GF-D8 (cell line): ENCODE measurements at regions not wholly inside any gene's neighbourhood (a gene's known extent, or its start where the extent isn't known, plus 50 kb on each side); places are given as distances from the start of the nearest gene placed in this dataset.

ENCODE experiments used
- DNase-seq: peaks from one replicate; lab custom pipeline; 2025; lab: John Stamatoyannopoulos, UW

GRCh38 chr7:156069891-156070290, 257.6 kb upstream of the SHH start:
- no peak for DNase-seq

DNA sequence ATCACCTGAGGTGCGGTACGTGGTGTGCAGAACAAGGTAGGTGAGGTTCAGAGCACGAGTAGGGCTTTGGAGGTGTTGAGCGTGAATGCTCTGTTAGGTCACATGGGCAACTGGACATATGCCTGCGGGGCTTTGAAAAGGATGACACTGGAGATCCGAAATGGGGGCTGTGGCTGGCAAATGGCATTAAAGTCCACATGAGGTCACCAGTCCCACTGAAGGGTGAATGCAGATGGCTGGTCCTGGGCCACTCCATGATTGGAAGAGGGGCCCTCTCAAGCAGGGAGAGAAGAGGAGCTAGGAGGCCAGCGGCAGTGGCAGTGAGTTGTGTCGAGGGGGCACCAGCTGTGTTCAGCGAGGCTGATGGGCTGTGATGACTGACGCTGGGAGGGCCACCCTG, 254.9 kb upstream of the SHH start:
- no peak for DNase-seq

GRCh38 chr7:156065400-156065799, 253.1 kb upstream of the SHH start:
- DNase-seq = no peak

GRCh38 chr7:156064971-156065386, 252.7 kb upstream of the SHH start:
- no peak for DNase-seq

- DNase-seq = no peak
Observed at GRCh38 chr7:156063241-156063810, 251.1 kb upstream of the SHH start.

DNA sequence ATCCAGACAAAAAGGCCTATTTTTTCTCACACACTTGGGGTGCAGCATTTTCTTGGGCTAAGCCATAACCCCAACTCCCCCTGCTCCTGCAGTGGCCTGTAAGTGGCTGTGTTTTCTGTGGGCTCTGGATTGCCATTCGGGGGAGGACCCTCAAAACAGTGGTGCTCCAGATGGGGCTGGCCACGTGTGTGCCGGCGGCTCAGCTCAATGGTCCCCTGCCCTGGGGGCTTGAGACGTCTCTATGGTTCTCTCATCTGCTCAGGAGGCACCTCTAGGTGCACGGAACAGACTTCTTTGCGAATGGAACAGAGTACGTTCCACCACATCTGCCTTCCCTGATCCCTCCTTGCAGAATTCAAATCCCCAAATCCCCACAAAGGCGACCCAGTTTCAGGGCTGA, 250.0 kb upstream of the SHH start:
- DNase-seq = no peak

- no peak for DNase-seq
Observed at GRCh38 chr7:156061689-156062255, 249.5 kb upstream of the SHH start.

- no peak for DNase-seq
Observed at GRCh38 chr7:156060925-156061324, 248.7 kb upstream of the SHH start.

- DNase-seq = no peak
Observed at GRCh38 chr7:156059369-156059768, 247.1 kb upstream of the SHH start.

DNA sequence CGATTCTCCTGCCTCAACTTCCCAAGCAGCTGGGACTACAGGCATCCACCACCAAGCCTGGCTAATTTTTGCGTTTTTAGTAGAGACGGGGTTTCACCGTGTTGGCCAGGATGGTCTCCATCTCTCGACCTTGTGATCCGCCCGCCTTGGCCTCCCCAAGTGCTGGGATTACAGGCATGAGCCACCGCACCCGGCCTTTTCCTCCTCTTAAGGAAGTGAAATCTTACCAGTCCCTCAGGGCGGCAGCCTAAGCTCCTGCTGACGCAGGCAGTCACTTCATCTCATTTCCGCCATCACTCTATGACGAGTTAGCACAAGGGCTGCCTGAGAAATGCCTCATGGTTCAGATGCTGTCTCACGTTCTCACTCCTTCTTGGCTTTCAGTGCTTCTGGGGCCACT, 246.0 kb upstream of the SHH start:
- no peak for DNase-seq

GRCh38 chr7:156056534-156056933, 244.3 kb upstream of the SHH start:
- no peak for DNase-seq

DNA sequence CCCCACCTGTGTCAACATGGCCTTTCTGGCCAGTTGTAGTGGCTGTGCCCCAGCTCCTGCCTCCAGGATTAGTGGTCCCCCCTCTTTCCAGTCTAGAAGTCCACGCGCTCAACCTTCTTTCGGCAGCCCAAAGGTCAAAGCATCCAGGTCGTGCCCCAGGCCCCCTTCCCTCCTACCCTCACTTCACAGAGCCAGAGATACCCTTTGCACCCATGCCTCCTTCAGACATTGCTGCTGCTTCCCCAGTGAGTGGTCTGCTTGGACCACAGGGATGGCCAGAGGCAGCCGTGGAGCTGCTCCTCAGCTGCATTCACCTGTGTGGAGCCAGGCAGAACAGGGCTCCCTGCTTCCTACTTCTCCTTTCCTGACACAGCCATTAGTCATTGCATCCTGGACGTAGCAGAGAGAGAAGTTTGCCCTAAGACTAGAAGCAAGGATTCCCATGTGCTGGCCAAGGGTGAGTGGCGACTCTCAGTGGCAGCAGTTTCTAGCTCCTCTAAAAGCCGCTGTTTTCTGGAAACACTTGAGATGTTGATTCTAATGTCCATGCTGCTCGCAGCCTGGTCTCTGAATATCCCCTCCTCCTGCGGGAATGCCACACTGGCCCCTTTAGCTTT, 243.1 kb upstream of the SHH start:
- DNase-seq = no peak

DNA sequence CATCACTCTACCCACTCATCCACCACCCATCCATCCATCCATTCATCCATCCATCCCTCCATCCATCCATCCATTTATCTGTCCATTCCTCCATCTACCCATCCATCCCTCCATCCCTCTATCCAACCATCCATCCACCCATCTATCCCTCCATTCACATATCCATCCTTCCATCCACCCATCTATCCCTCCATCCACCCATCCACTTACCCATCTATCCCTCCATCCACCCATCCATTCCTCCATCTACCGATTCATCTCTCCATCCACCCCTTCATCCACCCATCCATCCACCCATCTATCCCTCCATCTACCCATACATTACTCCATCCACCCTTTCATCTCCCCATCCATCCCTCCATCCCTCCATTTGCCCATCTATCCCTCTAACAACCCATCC, 239.6 kb upstream of the SHH start:
- DNase-seq = no peak

DNA sequence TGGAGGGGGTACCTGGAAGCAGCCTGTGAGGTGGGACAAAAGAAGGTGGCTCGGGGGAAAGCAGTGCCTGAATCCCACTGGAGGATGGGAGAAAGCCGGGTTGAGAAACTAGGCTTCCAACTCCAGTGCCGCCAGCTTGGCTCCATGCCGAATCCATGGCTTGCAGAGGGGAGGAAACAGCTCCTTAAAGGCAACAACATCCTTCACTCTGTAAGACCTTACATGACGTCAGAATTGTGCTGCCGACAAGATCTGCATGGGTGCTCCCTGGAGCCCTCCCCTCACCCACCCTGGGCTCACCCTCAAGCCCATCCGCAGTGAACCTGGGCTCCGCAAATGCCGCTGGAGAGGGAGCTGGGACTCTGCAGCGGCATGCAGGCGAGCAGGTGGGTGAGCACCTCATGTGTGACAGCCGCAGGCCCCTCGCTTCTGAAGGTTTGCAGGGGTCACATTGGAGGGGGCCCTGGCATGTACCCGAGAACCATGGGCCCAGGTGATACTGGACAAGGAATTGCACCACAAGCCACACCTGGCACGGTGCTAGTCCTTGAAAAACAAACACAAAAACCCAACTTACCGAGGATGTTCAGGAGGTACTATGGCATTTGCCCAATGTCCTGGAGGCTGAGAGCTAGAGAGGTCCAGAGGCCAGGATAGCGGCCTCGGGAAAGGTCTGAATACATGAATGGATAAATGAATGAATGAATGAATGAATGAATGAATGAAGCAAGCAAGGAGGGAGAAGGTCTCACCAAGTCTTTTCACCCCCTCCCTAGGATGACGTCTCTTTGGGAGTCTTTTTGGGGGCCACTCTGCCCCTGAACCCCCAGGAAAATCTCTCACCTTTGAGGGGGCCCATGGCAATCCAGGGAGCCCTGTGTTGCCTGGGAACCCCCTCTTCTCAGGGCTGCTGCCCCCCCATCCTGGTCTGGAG, 238.6 kb upstream of the SHH start:
- no peak for DNase-seq

- no peak for DNase-seq
Observed at GRCh38 chr7:156049366-156049765, 237.1 kb upstream of the SHH start.

GRCh38 chr7:156046031-156046560, 233.8 kb upstream of the SHH start:
- no peak for DNase-seq

- DNase-seq = no peak
Observed at GRCh38 chr7:156043416-156044178, 231.3 kb upstream of the SHH start.

DNA sequence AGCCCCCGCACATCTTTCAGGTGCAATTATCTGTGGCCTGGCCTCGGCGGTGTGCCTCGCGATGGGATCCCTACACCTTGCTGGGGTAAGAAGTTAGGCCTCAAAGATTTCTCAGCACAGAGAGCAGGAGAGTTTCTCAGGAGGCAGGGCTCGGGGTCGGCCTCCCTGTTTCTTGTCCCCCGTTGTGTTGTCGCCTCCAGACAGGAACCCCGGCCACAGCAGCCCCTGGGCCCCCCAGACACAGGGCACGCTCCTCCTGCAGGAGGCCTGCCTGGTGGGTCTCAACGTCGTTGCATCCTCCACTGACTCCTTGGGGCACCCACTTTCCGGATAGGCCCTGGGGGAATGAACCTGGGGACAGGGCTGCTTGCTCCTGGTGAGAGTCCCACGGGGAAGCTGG, 229.1 kb upstream of the SHH start:
- DNase-seq = no peak

- no peak for DNase-seq
Observed at GRCh38 chr7:156039971-156040677, 227.9 kb upstream of the SHH start.

- no peak for DNase-seq
Observed at GRCh38 chr7:156039194-156039593, 226.9 kb upstream of the SHH start.

GRCh38 chr7:156038345-156038744, 226.1 kb upstream of the SHH start:
- DNase-seq = no peak
